UCSD-AML1 (cell line): ENCODE measurements at regions not wholly inside any gene's neighbourhood (a gene's known extent, or its start where the extent isn't known, plus 50 kb on each side); places are given as distances from the start of the nearest gene placed in this dataset.

Experiments used
- DNase-seq: peaks from one replicate; lab custom pipeline; 2025; ENCODE audit not compliant: unreplicated experiment; lab: John Stamatoyannopoulos, UW

GRCh38 chr16:74035816-74036215 is 260.8 kb upstream of the PSMD7 start:
- DNase-seq: no peak

- no peak for DNase-seq
These were observed 261.8 kb upstream of the PSMD7 start for GRCh38 chr16:74034862-74035261.

- no peak for DNase-seq
These were observed 262.4 kb upstream of the PSMD7 start for GRCh38 chr16:74034200-74034599.

- DNase-seq: no peak
These were observed 263.1 kb upstream of the PSMD7 start for GRCh38 chr16:74033441-74033995.

- DNase-seq: no peak
These were observed 265.1 kb upstream of the PSMD7 start for GRCh38 chr16:74031551-74031950.

GRCh38 chr16:74030000-74030706 is 266.5 kb upstream of the PSMD7 start:
- DNase-seq: no peak

- no peak for DNase-seq
These were observed 267.4 kb upstream of the PSMD7 start for GRCh38 chr16:74029115-74029792.

GRCh38 chr16:74026373-74027281 is 270.0 kb upstream of the PSMD7 start:
- no peak for DNase-seq

- no peak for DNase-seq
These were observed 271.7 kb upstream of the PSMD7 start for GRCh38 chr16:74024953-74025352.

GRCh38 chr16:74020095-74020670 is 276.4 kb upstream of the PSMD7 start:
- DNase-seq: no peak

GRCh38 chr16:74019612-74020011 is 277.0 kb upstream of the PSMD7 start:
- no peak for DNase-seq

GRCh38 chr16:74015953-74016352 is 280.7 kb upstream of the PSMD7 start:
- DNase-seq: no peak

GRCh38 chr16:73998707-73999106 is 297.9 kb upstream of the PSMD7 start:
- no peak for DNase-seq

- no peak for DNase-seq
These were observed 298.6 kb upstream of the PSMD7 start for GRCh38 chr16:73997971-73998370.

- no peak for DNase-seq
These were observed 299.3 kb upstream of the PSMD7 start for GRCh38 chr16:73997340-73997711.

- no peak for DNase-seq
These were observed 299.8 kb upstream of the PSMD7 start for GRCh38 chr16:73996624-73997339.

GRCh38 chr16:73993878-73994277 is 302.7 kb upstream of the PSMD7 start:
- no peak for DNase-seq

- DNase-seq: no peak
These were observed 318.2 kb upstream of the PSMD7 start for GRCh38 chr16:73978407-73978784.

- no peak for DNase-seq
These were observed 320.0 kb upstream of the PSMD7 start for GRCh38 chr16:73976644-73977043.

- no peak for DNase-seq
These were observed 323.4 kb upstream of the PSMD7 start for GRCh38 chr16:73973174-73973573.

GRCh38 chr16:73966851-73967250 is 329.8 kb upstream of the PSMD7 start:
- DNase-seq: no peak
